CD4-positive, alpha-beta T cell (primary cell): ENCODE measurements at regions not wholly inside any gene's neighbourhood (a gene's known extent, or its start where the extent isn't known, plus 50 kb on each side); places are given as distances from the start of the nearest gene placed in this dataset.

Source experiments
- ATAC-seq: fragments of 200-7000 bp; cut with Tn5 transposase; one replicate; pipeline ENCODE4 v1.10.0; 2022; ENCODE audit warnings: mild to moderate bottlenecking; ENCODE audit not compliant: poor library complexity
- CTCF ChIA-PET: fragments of 350-600 bp; sonication (Branson Sonifier 250); formaldehyde crosslinking; loops from one replicate; lab custom pipeline; 2021; ENCODE audit warnings: antibody characterized with exemption, inconsistent platforms; lab: Charles Lee
- POLR2A ChIA-PET: fragments of 350-600 bp; sonication (Branson Sonifier 250); formaldehyde crosslinking; loops from one replicate; lab custom pipeline; 2021; ENCODE audit warnings: antibody characterized with exemption, inconsistent platforms; lab: Charles Lee
- DNase-seq, 14 experiments: peaks; one replicate each; pipeline ENCODE4 v3.0.0-alpha.2; 2013 to 2020; ENCODE audit warnings: mixed read lengths in 2 of 14
- H3K27ac ChIP-seq, 2 donors: one replicate each; pipeline versions ENCODE4 v1.5.1 to v1.7.0; 2013; ENCODE audit warnings: low read length in 2 of 2, low read depth in 1 of 2, mild to moderate bottlenecking in 1 of 2
- H3K27me3 ChIP-seq, 2 experiments: 1 replicate in 1 of 2; 2 replicates in 1 of 2; pipeline versions ENCODE4 v1.6.1 to v1.7.0; 2013; ENCODE audit warnings: low read length in 2 of 2, control low read depth in 1 of 2, mild to moderate bottlenecking in 1 of 2, moderate library complexity in 1 of 2; ENCODE audit not compliant: insufficient read depth in 2 of 2, control insufficient read depth in 1 of 2
- H3K36me3 ChIP-seq: one replicate; pipeline ENCODE4 v1.6.1; 2013; ENCODE audit warnings: low read length, control low read depth; ENCODE audit not compliant: insufficient read depth
- H3K4me1 ChIP-seq: one replicate; pipeline ENCODE4 v1.6.1; 2013; ENCODE audit warnings: low read length, control low read depth; ENCODE audit not compliant: insufficient read depth
- H3K4me3 ChIP-seq: one replicate; pipeline ENCODE4 v1.5.1; 2013; ENCODE audit warnings: mild to moderate bottlenecking, low read length, moderate library complexity
- H3K9me3 ChIP-seq, 2 experiments: 1 replicate in 1 of 2; 2 replicates in 1 of 2; pipeline versions ENCODE4 v1.6.1 to v1.7.0; 2013; ENCODE audit warnings: low read length in 2 of 2, mild to moderate bottlenecking in 2 of 2, control low read depth in 1 of 2, moderate library complexity in 1 of 2; ENCODE audit not compliant: control insufficient read depth in 1 of 2, insufficient read depth in 1 of 2
- H3K27ac Mint-ChIP-seq: one replicate; pipeline ENCODE4 v1.8.0; 2020; ENCODE audit warnings: mixed read lengths
- H3K27me3 Mint-ChIP-seq: one replicate; pipeline ENCODE4 v1.8.0; 2021; ENCODE audit warnings: mixed read lengths
- H3K36me3 Mint-ChIP-seq: one replicate; pipeline ENCODE4 v1.8.0; 2021; ENCODE audit warnings: low read depth, mixed read lengths
- H3K4me1 Mint-ChIP-seq: one replicate; pipeline ENCODE4 v1.8.0; 2021; ENCODE audit warnings: low read depth, mixed read lengths
- H3K4me3 Mint-ChIP-seq: one replicate; pipeline ENCODE4 v1.8.0; 2020; ENCODE audit warnings: mild to moderate bottlenecking, mixed read lengths
- H3K9me3 Mint-ChIP-seq: one replicate; pipeline ENCODE4 v1.8.0; 2020; ENCODE audit warnings: mixed read lengths
- intact Hi-C, 2 experiments: fragments of 100-400 bp; cut with DNase I in 1 of 2; cut with micrococcal nuclease in 1 of 2; formaldehyde crosslinking; loops; one replicate each; pipeline versions ENCODE4 v1.15.1 to v1.9.0; 2023 to 2025; cut with DNase I, micrococcal nuclease
- TF ChIP-seq, protein P1 (sequence below): fragments of 200-600 bp; IDR thresholded peaks from one replicate; pipeline ENCODE4 v1.8.0; 2022; ENCODE audit warnings: antibody characterized with exemption, mild to moderate bottlenecking

DNA sequence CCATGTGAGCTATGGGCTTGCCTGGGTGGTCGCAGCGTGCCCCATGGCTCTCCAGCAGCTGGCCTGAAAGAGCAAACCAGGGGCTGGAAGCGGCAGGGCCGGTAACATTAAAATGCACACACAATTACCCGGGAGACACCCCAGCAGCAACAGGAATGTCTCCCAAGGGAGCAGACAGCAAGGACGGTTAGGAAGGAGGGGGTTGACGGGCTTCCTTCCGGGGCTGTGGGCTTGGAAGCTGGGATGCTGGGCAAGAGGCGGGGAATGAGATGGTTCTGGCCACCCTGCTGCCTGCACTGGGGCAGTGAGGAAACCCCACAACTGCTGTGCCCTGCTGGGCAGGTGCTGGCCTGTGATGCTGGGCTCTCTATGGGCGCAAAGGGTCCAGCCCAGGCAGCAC, 71.8 kb upstream of the ADAMTS2 start:
- intact Hi-C loops: no loop called here
- H3K27me3 ChIP-seq: no peaks in the 10 kb centered on the region
- Mint-ChIP-seq H3K36me3 (no peaks in the 10 kb centered on the region), H3K4me1 (no peaks in the 10 kb centered on the region), H3K9me3 (no peaks in the 10 kb centered on the region), H3K4me3 (no peak overlapping the region), H3K27ac (no peak overlapping the region), H3K27me3 (no peaks in the 10 kb centered on the region)
- DNase-seq: no peak
- H3K36me3 ChIP-seq: no peaks in the 10 kb centered on the region
- CTCF ChIA-PET: no interaction called here
- H3K9me3 ChIP-seq: peaks cover 0 to 4% of the 10 kb centered on the region in 2 experiments
- POLR2A ChIA-PET: no interaction called here
- no peak overlapping the region for H3K4me3 ChIP-seq
- TF ChIP-seq, protein P1, sequence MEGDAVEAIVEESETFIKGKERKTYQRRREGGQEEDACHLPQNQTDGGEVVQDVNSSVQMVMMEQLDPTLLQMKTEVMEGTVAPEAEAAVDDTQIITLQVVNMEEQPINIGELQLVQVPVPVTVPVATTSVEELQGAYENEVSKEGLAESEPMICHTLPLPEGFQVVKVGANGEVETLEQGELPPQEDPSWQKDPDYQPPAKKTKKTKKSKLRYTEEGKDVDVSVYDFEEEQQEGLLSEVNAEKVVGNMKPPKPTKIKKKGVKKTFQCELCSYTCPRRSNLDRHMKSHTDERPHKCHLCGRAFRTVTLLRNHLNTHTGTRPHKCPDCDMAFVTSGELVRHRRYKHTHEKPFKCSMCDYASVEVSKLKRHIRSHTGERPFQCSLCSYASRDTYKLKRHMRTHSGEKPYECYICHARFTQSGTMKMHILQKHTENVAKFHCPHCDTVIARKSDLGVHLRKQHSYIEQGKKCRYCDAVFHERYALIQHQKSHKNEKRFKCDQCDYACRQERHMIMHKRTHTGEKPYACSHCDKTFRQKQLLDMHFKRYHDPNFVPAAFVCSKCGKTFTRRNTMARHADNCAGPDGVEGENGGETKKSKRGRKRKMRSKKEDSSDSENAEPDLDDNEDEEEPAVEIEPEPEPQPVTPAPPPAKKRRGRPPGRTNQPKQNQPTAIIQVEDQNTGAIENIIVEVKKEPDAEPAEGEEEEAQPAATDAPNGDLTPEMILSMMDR: no peak
- no peak overlapping the region for H3K27ac ChIP-seq
- H3K4me1 ChIP-seq: no peaks in the 10 kb centered on the region
- ATAC-seq: no peak

DNA sequence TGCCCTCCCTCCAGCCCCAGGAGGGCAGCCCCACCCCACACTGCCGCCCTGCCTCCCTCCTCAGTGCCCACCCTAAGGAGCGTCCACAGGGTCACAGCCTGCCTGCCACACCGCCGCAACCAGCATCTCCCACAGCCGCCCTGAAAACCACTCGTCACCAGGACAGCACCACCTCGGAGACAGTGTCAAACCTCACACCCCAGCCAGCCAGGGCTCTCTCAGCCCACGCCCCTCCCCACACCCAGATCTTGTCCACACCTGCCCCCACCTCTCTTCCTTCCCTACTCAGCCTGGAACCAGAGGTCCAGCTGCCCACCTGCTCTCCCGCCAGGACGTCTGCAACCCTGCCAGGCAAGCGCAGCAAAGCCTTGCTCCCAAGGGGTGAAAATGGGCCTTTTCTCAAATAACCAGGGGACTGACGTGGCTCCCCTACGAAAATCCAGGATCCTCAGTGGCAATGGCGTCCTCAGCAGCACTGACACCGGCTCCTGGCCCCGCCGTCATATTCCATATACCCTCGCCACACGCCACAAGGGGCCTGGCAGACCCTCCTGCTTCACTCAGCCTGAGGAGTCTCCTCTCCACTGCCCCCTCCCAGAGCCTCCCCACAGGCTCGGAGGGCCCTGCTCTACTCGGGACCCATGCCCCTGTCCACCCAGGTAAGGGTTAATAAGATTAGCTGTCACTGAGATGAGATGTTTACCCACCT, 71.0 kb upstream of the ADAMTS2 start:
- no peak for DNase-seq
- CTCF ChIA-PET: no interaction called here
- POLR2A ChIA-PET: no interaction called here
- Histone ChIP-seq H3K4me3 (no peak overlapping the region), H3K4me1 (no peaks in the 10 kb centered on the region), H3K27me3 (no peaks in the 10 kb centered on the region), H3K36me3 (no peaks in the 10 kb centered on the region), H3K9me3 (peaks cover 0 to 4% of the 10 kb centered on the region in 2 experiments), H3K27ac (no peak overlapping the region)
- ATAC-seq: no peak
- TF ChIP-seq, protein P1: no peak
- Mint-ChIP-seq H3K27ac (no peak overlapping the region), H3K27me3 (no peaks in the 10 kb centered on the region), H3K36me3 (no peaks in the 10 kb centered on the region), H3K4me1 (no peaks in the 10 kb centered on the region), H3K9me3 (no peaks in the 10 kb centered on the region), H3K4me3 (no peak overlapping the region)
- intact Hi-C loops: no loop called here

- Mint-ChIP-seq H3K4me1 (no peaks in the 10 kb centered on the region), H3K27me3 (no peaks in the 10 kb centered on the region), H3K4me3 (no peak overlapping the region), H3K27ac (no peak overlapping the region), H3K9me3 (no peaks in the 10 kb centered on the region), H3K36me3 (no peaks in the 10 kb centered on the region)
- Histone ChIP-seq H3K9me3 (peaks cover 0 to 11% of the 10 kb centered on the region in 2 experiments), H3K27ac (no peak overlapping the region), H3K27me3 (no peaks in the 10 kb centered on the region), H3K36me3 (no peaks in the 10 kb centered on the region), H3K4me1 (no peaks in the 10 kb centered on the region), H3K4me3 (no peak overlapping the region)
- POLR2A ChIA-PET: no interaction called here
- DNase-seq (no peak), ATAC-seq (no peak)
- intact Hi-C loops: no loop called here
- CTCF ChIA-PET: no interaction called here
- TF ChIP-seq, protein P1: no peak
These were observed 70.2 kb upstream of the ADAMTS2 start for GRCh38 chr5:179415291-179416060.
